ENCODE measurements at regions not wholly inside any gene's neighbourhood (a gene's known extent, or its start where the extent isn't known, plus 50 kb on each side); places are given as distances from the start of the nearest gene placed in this dataset.

- TF ChIP-seq CTCF (IDR thresholded peaks at IDR 0.05; ENCODE audit: insufficient read depth, low read length, poor library complexity, severe bottlenecking): no peak
- Histone ChIP-seq H3K36me3 (ENCODE audit: control insufficient read depth, insufficient read depth, low read length) (no peaks in the 10 kb centered on the region), H3K4me3 (ENCODE audit: low read depth, low read length) (no peak overlapping the region), H3K27me3 (ENCODE audit: control insufficient read depth, insufficient read depth, low read length) (no peaks in the 10 kb centered on the region)
- no peak for DNase-seq (ENCODE audit: low read depth)
These were observed 386.6 kb upstream of the THBS1 start for GRCh38 chr15:39194106-39194830.

GRCh38 chr15:39195961-39196486 is 384.9 kb upstream of the THBS1 start:
- TF ChIP-seq CTCF (IDR thresholded peaks at IDR 0.05; ENCODE audit: insufficient read depth, low read length, poor library complexity, severe bottlenecking): no peak
- Histone ChIP-seq H3K27me3 (ENCODE audit: control insufficient read depth, insufficient read depth, low read length) (no peaks in the 10 kb centered on the region), H3K36me3 (ENCODE audit: control insufficient read depth, insufficient read depth, low read length) (no peaks in the 10 kb centered on the region), H3K4me3 (ENCODE audit: low read depth, low read length) (no peak overlapping the region)
- peak; percentile 59 for DNase-seq (ENCODE audit: low read depth)

GRCh38 chr15:39198044-39199000 is 382.6 kb upstream of the THBS1 start:
- Histone ChIP-seq H3K4me3 (ENCODE audit: low read depth, low read length) (no peak overlapping the region), H3K36me3 (ENCODE audit: control insufficient read depth, insufficient read depth, low read length) (no peaks in the 10 kb centered on the region), H3K27me3 (ENCODE audit: control insufficient read depth, insufficient read depth, low read length) (no peaks in the 10 kb centered on the region)
- no peak for DNase-seq (ENCODE audit: low read depth)
- no peak for TF ChIP-seq CTCF (IDR thresholded peaks at IDR 0.05; ENCODE audit: insufficient read depth, low read length, poor library complexity, severe bottlenecking)

DNA sequence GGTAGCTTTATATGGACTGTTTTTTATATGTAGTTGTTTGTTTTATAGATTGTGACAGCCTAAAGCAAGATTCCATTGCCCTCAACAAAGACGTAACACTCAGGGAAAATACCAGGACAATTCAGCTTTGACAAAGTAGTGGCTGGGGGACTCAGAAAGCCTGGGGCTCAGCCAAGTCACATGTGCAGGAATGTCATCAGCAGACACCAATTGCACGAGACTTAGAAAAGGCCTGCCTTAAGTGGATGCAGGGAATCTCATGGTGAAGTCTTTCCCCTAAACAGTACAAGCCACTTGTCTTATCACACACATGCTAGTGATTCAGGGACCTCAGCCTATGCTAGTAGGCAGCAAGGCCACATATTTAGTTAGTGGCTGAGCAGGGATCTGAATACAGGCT is 381.8 kb upstream of the THBS1 start:
- H3K27me3 ChIP-seq (ENCODE audit: control insufficient read depth, insufficient read depth, low read length): no peaks in the 10 kb centered on the region
- no peaks in the 10 kb centered on the region for H3K36me3 ChIP-seq (ENCODE audit: control insufficient read depth, insufficient read depth, low read length)
- DNase-seq (ENCODE audit: low read depth): no peak
- TF ChIP-seq CTCF (IDR thresholded peaks at IDR 0.05; ENCODE audit: insufficient read depth, low read length, poor library complexity, severe bottlenecking): no peak
- no peak overlapping the region for H3K4me3 ChIP-seq (ENCODE audit: low read depth, low read length)

GRCh38 chr15:39200586-39200985 is 380.3 kb upstream of the THBS1 start:
- no peaks in the 10 kb centered on the region for H3K27me3 ChIP-seq (ENCODE audit: control insufficient read depth, insufficient read depth, low read length)
- TF ChIP-seq CTCF (IDR thresholded peaks at IDR 0.05; ENCODE audit: insufficient read depth, low read length, poor library complexity, severe bottlenecking): no peak
- no peak overlapping the region for H3K4me3 ChIP-seq (ENCODE audit: low read depth, low read length)
- no peak for DNase-seq (ENCODE audit: low read depth)
- H3K36me3 ChIP-seq (ENCODE audit: control insufficient read depth, insufficient read depth, low read length): no peaks in the 10 kb centered on the region

Data from kidney epithelial cell (primary cell).